GM21360 (cell line): ENCODE measurements at regions not wholly inside any gene's neighbourhood (a gene's known extent, or its start where the extent isn't known, plus 50 kb on each side); places are given as distances from the start of the nearest gene placed in this dataset.
"Not testable (repeated sequence)": the region's sequence is repeated elsewhere in the genome, so short reads cannot be mapped to it uniquely, and the experiment has no call there.

Source experiments
- ATAC-seq: cut with Tn5 transposase; IDR thresholded peaks from one replicate; pipeline ENCODE4 v1.9.1; 2021; ENCODE audit warnings: mild to moderate bottlenecking, moderate library complexity; ENCODE audit not compliant: unreplicated experiment

- ATAC-seq: not testable (repeated sequence)
Measured at GRCh38 chr13:79836121-79836520, 355.2 kb downstream of the NDFIP2 start.

DNA sequence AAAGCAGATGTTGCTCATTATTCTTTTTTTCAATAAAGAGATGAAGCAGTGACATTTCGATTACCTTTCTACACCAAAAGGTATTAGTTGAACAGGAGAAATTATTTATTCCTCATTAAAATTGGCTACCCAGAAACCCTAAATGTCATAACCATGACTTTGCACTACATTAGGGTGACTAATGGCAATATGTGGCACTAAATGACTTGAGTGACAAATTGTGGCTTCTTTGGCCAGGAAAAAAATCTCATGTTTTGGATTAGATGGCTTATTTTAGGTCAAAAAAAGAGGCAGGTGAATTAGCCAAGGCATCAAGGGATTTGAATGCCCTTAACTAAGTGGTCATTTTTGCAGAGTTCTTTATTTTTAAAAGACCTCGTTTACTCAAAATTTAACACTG, 353.9 kb downstream of the NDFIP2 start:
- no peak for ATAC-seq

GRCh38 chr13:79833991-79834390, 353.0 kb downstream of the NDFIP2 start:
- no peak for ATAC-seq

DNA sequence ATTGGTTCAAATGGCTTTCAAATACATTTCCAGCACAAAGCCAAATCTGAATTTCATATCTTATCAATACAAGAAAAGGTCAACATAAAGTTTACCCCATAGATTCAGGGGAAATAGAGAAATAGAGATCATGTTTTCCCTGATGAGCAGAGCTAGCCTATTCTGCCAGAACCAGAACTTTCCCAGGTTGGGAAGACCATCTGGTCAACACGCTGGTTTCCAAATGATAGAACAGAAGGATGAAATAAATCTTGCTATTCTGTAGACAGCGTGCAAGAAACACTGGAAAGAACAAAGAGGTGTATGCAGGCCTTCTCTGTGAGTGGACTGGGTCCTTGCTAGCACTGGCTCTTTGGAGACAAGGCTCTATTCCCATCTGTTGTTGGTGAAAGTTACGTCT, 350.6 kb downstream of the NDFIP2 start:
- ATAC-seq: no peak

GRCh38 chr13:79830945-79831344, 350.0 kb downstream of the NDFIP2 start:
- no peak for ATAC-seq

GRCh38 chr13:79830426-79830825, 349.5 kb downstream of the NDFIP2 start:
- ATAC-seq: no peak

GRCh38 chr13:79829880-79830279, 348.9 kb downstream of the NDFIP2 start:
- ATAC-seq: no peak

DNA sequence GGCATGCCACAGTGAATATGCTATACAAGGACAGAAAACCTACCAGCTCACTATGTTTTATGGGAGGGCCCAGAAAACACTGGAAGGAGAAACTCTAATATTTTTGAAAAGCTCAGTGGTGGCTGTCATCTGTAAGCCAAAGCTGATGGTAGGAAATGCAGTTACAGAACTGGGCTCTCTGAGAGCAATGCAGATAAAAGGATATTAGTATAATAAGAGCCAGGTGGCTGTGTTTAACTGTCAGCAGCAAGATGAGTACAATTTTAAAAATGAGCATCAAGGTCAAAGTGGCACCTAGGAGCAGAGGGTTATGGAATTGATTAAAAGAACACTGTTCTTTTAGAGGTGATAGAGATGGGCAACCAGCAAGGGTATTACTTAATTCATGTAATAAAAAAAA, 345.0 kb downstream of the NDFIP2 start:
- ATAC-seq: no peak

DNA sequence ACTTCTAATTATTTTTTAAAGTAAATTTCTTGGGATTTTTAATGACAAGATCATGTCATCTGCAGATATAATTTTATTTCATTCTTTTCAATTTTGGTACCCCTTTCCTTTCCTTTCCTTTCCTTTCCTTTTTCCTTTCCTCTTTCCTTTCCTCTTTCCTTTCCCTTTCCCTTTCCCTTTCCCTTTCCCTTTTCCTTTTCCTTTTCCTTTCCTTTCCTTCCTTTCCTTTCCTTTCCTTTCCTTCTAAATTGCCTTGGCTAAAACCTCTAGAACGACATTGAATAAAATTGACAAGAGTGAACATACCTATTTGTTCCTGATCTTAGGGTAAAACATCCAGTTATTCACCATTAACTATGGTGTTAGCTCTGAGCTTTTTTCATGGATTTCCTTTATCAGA, 334.1 kb downstream of the NDFIP2 start:
- no peak for ATAC-seq

DNA sequence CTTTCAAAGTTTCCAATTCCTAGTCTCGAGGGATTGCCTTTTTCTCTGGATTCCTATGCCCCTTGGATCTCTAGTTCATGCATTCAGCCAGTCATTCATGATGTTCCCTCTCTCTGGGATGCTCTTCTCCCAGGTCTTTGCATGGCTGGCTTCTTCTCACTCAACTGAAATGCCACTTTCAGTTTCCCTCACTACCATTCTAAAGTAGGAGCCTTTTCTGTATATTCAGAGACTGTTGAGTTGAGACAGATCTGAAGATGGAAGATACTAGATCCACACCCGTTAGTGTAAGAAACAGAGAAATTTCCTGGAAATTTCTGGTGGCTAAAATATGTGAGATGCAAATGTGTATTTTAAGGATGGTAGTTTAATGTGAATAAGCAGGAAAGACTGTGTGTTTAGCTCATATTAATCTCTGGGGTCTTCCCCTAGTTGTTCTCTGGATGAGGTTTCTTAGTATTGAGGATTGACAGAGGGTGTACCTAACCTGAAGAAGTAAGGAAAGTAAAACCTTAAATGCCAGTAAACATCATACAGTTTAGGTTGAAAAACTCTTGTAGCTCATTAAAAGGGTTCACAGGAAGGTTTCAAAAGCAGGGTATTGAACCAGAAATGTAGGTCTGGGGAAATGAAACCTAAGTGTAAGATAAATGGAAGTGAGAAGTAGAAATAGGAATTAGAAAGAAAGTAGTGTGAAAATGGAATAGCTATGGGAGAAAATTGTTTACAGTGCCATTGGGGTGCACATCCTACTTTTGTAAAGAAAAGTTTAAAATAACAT, 331.3 kb downstream of the NDFIP2 start:
- ATAC-seq: peak; percentile 65

DNA sequence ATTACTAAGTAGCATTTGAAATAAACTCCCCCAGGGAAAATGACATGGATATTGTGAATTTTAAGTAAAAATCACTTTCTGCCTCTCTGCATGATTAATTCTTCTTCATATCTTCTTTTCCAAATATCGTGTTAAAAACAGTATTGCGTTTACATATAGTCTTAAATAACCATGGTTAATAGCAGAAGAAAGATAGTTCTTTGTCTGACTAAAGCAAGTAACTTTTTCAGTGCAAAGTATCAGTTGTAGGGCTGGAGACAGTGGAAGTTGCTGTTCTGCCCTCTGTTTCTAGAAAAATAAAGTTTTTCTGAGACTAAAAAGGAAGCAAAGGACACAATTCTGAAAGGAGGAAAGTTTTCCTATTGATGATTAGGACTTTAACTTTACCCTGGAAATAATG, 330.2 kb downstream of the NDFIP2 start:
- ATAC-seq: no peak

DNA sequence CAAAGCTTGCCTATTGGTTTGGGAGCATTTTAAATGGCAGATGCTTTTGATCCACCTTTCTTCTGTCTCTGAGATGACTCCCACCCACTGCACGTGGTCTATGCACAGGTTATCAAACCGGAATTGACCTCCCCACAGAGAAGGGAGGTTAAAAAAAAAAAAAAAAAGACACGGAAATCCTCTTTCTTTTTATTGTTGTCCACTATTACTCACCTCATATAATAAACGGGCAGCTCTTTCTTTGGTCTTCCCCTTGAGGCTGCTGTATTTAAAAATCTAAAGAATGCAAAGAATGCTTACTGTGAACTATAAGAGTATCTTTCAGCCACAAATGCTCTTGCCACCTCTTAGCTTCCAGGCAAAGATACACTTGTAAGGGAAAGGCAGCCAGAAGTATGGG, 329.7 kb downstream of the NDFIP2 start:
- ATAC-seq: no peak

DNA sequence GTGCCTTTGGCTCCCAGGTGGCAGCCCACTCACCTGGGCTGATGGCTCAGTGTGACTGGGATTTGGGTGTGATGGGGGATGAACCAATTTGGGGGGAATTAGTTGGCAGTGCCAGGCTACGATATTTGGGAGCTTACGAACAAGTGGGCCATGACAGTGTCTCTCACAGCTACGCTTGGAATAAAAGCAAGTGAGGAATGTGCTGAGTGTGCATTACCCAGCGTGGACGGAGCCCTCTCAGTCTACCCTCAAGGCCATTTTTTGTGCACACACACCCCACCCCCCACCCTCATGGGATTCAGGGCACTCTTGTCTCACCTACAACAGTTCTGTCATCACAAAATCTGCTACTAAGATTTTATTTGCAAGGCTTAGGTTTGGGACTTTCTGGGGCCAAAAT, 329.1 kb downstream of the NDFIP2 start:
- ATAC-seq: no peak

- ATAC-seq: no peak
Measured at GRCh38 chr13:79808475-79808874, 327.5 kb downstream of the NDFIP2 start.

- ATAC-seq: no peak
Measured at GRCh38 chr13:79807554-79807953, 326.6 kb downstream of the NDFIP2 start.

DNA sequence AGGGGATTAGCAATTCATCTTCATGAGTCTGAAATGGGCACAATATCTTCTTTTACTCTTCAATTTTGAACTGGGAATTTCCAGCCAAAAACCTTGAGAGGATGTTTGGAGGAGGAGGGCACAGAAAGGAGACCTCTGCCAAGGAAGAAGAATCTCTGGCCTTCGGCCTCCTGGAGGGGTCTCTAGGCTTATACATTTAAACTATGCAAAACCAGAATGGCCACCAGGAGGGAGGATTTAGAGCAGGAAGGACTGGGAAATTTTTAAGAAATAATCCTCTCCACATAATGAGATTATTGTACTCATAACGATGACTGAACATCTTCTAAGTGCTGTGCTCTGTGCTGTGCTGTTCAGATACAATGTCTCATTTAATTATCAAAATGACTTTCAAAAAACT, 325.9 kb downstream of the NDFIP2 start:
- ATAC-seq: no peak

- ATAC-seq: no peak
Measured at GRCh38 chr13:79805317-79805716, 324.4 kb downstream of the NDFIP2 start.

GRCh38 chr13:79803989-79804388, 323.0 kb downstream of the NDFIP2 start:
- no peak for ATAC-seq

- ATAC-seq: no peak
Measured at GRCh38 chr13:79803296-79803695, 322.3 kb downstream of the NDFIP2 start.

- ATAC-seq: no peak
Measured at GRCh38 chr13:79802389-79803085, 321.6 kb downstream of the NDFIP2 start.

GRCh38 chr13:79799059-79799867, 318.3 kb downstream of the NDFIP2 start:
- no peak for ATAC-seq

DNA sequence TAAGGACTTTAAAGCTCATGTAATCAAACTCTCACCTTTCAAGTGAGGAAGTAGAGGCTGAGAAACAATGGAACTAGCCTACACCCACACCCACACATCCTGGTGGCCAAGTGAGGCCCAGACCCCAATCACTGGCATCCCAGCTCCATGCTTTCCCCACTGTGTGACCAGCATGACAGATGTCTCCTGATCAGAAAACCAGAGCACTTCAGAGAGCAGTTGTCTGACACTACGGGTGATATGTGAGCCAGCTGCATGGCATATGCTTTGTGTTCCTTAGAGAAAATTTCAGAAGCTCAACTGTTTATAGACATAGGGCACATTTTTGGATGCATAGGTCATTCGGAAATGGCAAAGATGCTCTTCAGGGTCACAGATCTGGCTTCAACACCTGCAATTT, 315.2 kb downstream of the NDFIP2 start:
- ATAC-seq: no peak
